ENCODE measurements at regions not wholly inside any gene's neighbourhood (a gene's known extent, or its start where the extent isn't known, plus 50 kb on each side); places are given as distances from the start of the nearest gene placed in this dataset.

- no peak for TF ChIP-seq FOXM1 (IDR thresholded peaks at IDR 0.05; ENCODE audit: borderline replicate concordance, low read depth)
Measured at GRCh38 chr11:105321696-105322095, 182.1 kb upstream of the CARD18 start.

- TF ChIP-seq TEAD4 (IDR thresholded peaks at IDR 0.05) (no peak), RAD21 (IDR thresholded peaks at IDR 0.05; ENCODE audit: low read depth) (no peak), ZBTB7A (IDR thresholded peaks at IDR 0.05; ENCODE audit: low read depth) (no peak), NFIC (IDR thresholded peaks at IDR 0.05) (no peak), CEBPB (IDR thresholded peaks at IDR 0.05) (no peak), TAF1 (IDR thresholded peaks at IDR 0.05; ENCODE audit: low read depth) (no peak), YY1 (IDR thresholded peaks at IDR 0.05; ENCODE audit: low read depth) (no peak), CREB1 (IDR thresholded peaks at IDR 0.05; ENCODE audit: low read depth) (no peak), USF1 (IDR thresholded peaks at IDR 0.05) (no peak), REST (IDR thresholded peaks at IDR 0.05; ENCODE audit: low read depth) (no peak), EGR1 (IDR thresholded peaks at IDR 0.05) (no peak), FOXM1 (IDR thresholded peaks at IDR 0.05; ENCODE audit: borderline replicate concordance, low read depth) (no peak), MAX (IDR thresholded peaks at IDR 0.05) (no peak), EP300 (IDR thresholded peaks at IDR 0.05; ENCODE audit: borderline replicate concordance) (no peak), TCF12 (IDR thresholded peaks at IDR 0.05; ENCODE audit: low read depth) (no peak)
Measured at GRCh38 chr11:105315287-105315686, 175.7 kb upstream of the CARD18 start.

- TF ChIP-seq ZBTB7A (IDR thresholded peaks at IDR 0.05; ENCODE audit: low read depth): no peak
- TF ChIP-seq CREB1 (IDR thresholded peaks at IDR 0.05; ENCODE audit: low read depth): no peak
- no peak for TF ChIP-seq EGR1 (IDR thresholded peaks at IDR 0.05)
- TF ChIP-seq FOXM1 (IDR thresholded peaks at IDR 0.05; ENCODE audit: borderline replicate concordance, low read depth): no peak
- no peak for TF ChIP-seq MAX (IDR thresholded peaks at IDR 0.05)
- no peak for TF ChIP-seq REST (IDR thresholded peaks at IDR 0.05; ENCODE audit: low read depth)
- no peak for TF ChIP-seq YY1 (IDR thresholded peaks at IDR 0.05; ENCODE audit: low read depth)
- TF ChIP-seq TAF1 (IDR thresholded peaks at IDR 0.05; ENCODE audit: low read depth): no peak
- no peak for TF ChIP-seq EP300 (IDR thresholded peaks at IDR 0.05; ENCODE audit: borderline replicate concordance)
- no peak for TF ChIP-seq USF1 (IDR thresholded peaks at IDR 0.05)
- TF ChIP-seq CEBPB (IDR thresholded peaks at IDR 0.05): no peak
- no peak for TF ChIP-seq TEAD4 (IDR thresholded peaks at IDR 0.05)
- no peak for TF ChIP-seq RAD21 (IDR thresholded peaks at IDR 0.05; ENCODE audit: low read depth)
- no peak for TF ChIP-seq TCF12 (IDR thresholded peaks at IDR 0.05; ENCODE audit: low read depth)
- no peak for TF ChIP-seq NFIC (IDR thresholded peaks at IDR 0.05)
Measured at GRCh38 chr11:105312266-105312665, 172.7 kb upstream of the CARD18 start.

GRCh38 chr11:105298630-105299029 is 159.1 kb upstream of the CARD18 start:
- TF ChIP-seq TAF1 (IDR thresholded peaks at IDR 0.05; ENCODE audit: low read depth): no peak
- TF ChIP-seq YY1 (IDR thresholded peaks at IDR 0.05; ENCODE audit: low read depth): no peak
- TF ChIP-seq EGR1 (IDR thresholded peaks at IDR 0.05): no peak
- no peak for TF ChIP-seq RAD21 (IDR thresholded peaks at IDR 0.05; ENCODE audit: low read depth)
- TF ChIP-seq MAX (IDR thresholded peaks at IDR 0.05): no peak
- no peak for TF ChIP-seq REST (IDR thresholded peaks at IDR 0.05; ENCODE audit: low read depth)
- no peak for TF ChIP-seq FOXM1 (IDR thresholded peaks at IDR 0.05; ENCODE audit: borderline replicate concordance, low read depth)
- no peak for TF ChIP-seq CEBPB (IDR thresholded peaks at IDR 0.05)
- TF ChIP-seq USF1 (IDR thresholded peaks at IDR 0.05): no peak
- TF ChIP-seq NFIC (IDR thresholded peaks at IDR 0.05): no peak
- no peak for TF ChIP-seq ZBTB7A (IDR thresholded peaks at IDR 0.05; ENCODE audit: low read depth)
- no peak for TF ChIP-seq CREB1 (IDR thresholded peaks at IDR 0.05; ENCODE audit: low read depth)
- TF ChIP-seq TCF12 (IDR thresholded peaks at IDR 0.05; ENCODE audit: low read depth): no peak
- no peak for TF ChIP-seq TEAD4 (IDR thresholded peaks at IDR 0.05)
- no peak for TF ChIP-seq EP300 (IDR thresholded peaks at IDR 0.05; ENCODE audit: borderline replicate concordance)
